Panc1 (cell line): ENCODE measurements at regions not wholly inside any gene's neighbourhood (a gene's known extent, or its start where the extent isn't known, plus 50 kb on each side); places are given as distances from the start of the nearest gene placed in this dataset.

Experiments
- ATAC-seq: fragments of 200-7000 bp; cut with Tn5 transposase; 2 replicates; pipeline ENCODE4 v1.9.1; 2020; ENCODE audit warnings: mild to moderate bottlenecking, moderate library complexity
- BruUV-seq: library from RNA; stranded (reverse); fragments of 400-500 nt; replicated peaks from 2 replicates; lab custom pipeline; 2021; lab: Mats Ljungman, UMichigan
- CTCF ChIA-PET: fragments of 300-600 bp; sonication (Branson Sonifier 250); formaldehyde crosslinking; loops from one replicate; lab custom pipeline; 2022; ENCODE audit warnings: antibody characterized with exemption; lab: Charles Lee
- POLR2A ChIA-PET: fragments of 300-600 bp; sonication (Branson Sonifier 250); formaldehyde crosslinking; loops from one replicate; lab custom pipeline; 2022; ENCODE audit warnings: antibody characterized with exemption; lab: Charles Lee
- DNase-seq: peaks from one replicate; pipeline ENCODE4 v3.0.0-alpha.2; 2010; ENCODE audit warnings: low read depth, low spot score
- H3K27ac ChIP-seq: 2 replicates; pipeline ENCODE4 v1.5.1; 2011; ENCODE audit warnings: mild to moderate bottlenecking, low read length, inconsistent platforms
- H3K27me3 ChIP-seq: fragments of 200-500 bp; sonication (Bioruptor generic); 2 replicates; pipeline ENCODE4 v1.6.0; 2014; ENCODE audit warnings: low read length, inconsistent platforms; ENCODE audit not compliant: control insufficient read depth, insufficient read depth
- H3K36me3 ChIP-seq: fragments of 200-500 bp; sonication (Bioruptor generic); 2 replicates; pipeline ENCODE4 v1.5.1; 2014; ENCODE audit warnings: inconsistent platforms, mild to moderate bottlenecking, low read length, moderate library complexity; ENCODE audit not compliant: control insufficient read depth, insufficient read depth
- H3K4me1 ChIP-seq: 2 replicates; pipeline ENCODE4 v1.5.1; 2011; ENCODE audit warnings: inconsistent platforms, mild to moderate bottlenecking, low read length, moderate library complexity; ENCODE audit not compliant: control insufficient read depth, insufficient read depth
- H3K4me3 ChIP-seq, 2 experiments: 2 replicates each; pipeline ENCODE4 v1.5.1; 2011 to 2012; ENCODE audit warnings: low read depth in 2 of 2, low read length in 2 of 2, mild to moderate bottlenecking in 2 of 2, inconsistent platforms in 1 of 2, moderate library complexity in 1 of 2
- H3K9me3 ChIP-seq: fragments of 200-500 bp; sonication (Bioruptor generic); 2 replicates; pipeline ENCODE4 v1.5.1; 2014; ENCODE audit warnings: low read depth, mild to moderate bottlenecking, inconsistent platforms, low read length, moderate library complexity; ENCODE audit not compliant: control insufficient read depth, insufficient read depth
- POLR2AphosphoS5 ChIP-seq: IDR thresholded peaks from 2 replicates; pipeline ENCODE4 v1.6.1; 2012; ENCODE audit warnings: mild to moderate bottlenecking, low read depth, low read length, moderate library complexity
- SIN3A ChIP-seq: IDR thresholded peaks from 2 replicates; pipeline ENCODE4 v1.6.1; 2012; ENCODE audit warnings: low read depth, mild to moderate bottlenecking, low read length, moderate library complexity, borderline replicate concordance; ENCODE audit not compliant: insufficient read depth
- TCF7L2 ChIP-seq: IDR thresholded peaks from 2 replicates; pipeline ENCODE4 v1.6.1; 2011; ENCODE audit warnings: mild to moderate bottlenecking, low read depth, low read length, inconsistent platforms
- in situ Hi-C: cut with HindIII; loops from 2 replicates; pipeline ENCODE4 v1.10.0; 2016; ENCODE audit warnings: low sequenced_read_pairs, low pct_unique_long_range_greater_than_20kb
- intact Hi-C: fragments of 100-400 bp; cut with micrococcal nuclease; formaldehyde crosslinking; loops from one replicate; pipeline ENCODE4 v1.10.0; 2022; ENCODE audit not compliant: unreplicated experiment
- TF ChIP-seq, protein P1 (sequence below): fragments of 450-650 bp; IDR thresholded peaks from 2 replicates; pipeline ENCODE4 v1.5.1; 2017; ENCODE audit warnings: mild to moderate bottlenecking
- TF ChIP-seq, protein P2 (sequence below), 2 experiments: IDR thresholded peaks; 2 replicates each; pipeline ENCODE4 v1.6.1; 2011 to 2012; ENCODE audit warnings: low read depth in 2 of 2, control low read depth in 1 of 2, low read length in 1 of 2, mild to moderate bottlenecking in 1 of 2, moderate library complexity in 1 of 2; ENCODE audit not compliant: insufficient read depth in 1 of 2

DNA sequence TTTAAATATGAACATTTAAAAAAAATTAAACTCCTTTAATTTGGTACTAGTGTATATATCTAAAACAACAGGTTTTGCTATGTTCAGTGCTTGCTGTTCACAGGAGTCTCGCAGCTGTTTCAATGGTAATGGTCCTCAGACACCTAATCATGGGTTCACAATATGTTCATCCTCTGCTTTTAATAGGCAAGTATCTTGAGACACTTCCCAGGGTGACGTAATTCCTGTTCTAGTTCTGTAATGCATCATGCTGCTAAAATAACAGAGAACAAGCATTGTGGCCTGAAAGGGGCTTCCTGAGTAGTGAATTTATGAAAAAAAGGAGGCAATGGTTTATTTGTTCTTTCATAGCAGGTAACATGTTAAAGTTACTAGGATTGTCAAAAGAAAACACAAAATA, 625.2 kb upstream of the GBE1 start:
- H3K4me3 ChIP-seq, result no peak overlapping the region
- CTCF ChIA-PET, result interaction anchor here (0.6 kb wide), 1 partner anchor 22 kb away, joined by 4 read pairs; no protein-coding TSS in a partner anchor
- no peaks in the 10 kb centered on the region for H3K36me3 ChIP-seq
- intact Hi-C loops, result no loop called here
- POLR2A ChIA-PET, result no interaction called here
- H3K27me3 ChIP-seq, result no peaks in the 10 kb centered on the region
- no peak overlapping the region for H3K27ac ChIP-seq
- no peaks in the 10 kb centered on the region for H3K4me1 ChIP-seq
- no peak for TF ChIP-seq POLR2AphosphoS5
- no peak for TF ChIP-seq TCF7L2
- TF ChIP-seq SIN3A, result no peak
- TF ChIP-seq, protein P1, sequence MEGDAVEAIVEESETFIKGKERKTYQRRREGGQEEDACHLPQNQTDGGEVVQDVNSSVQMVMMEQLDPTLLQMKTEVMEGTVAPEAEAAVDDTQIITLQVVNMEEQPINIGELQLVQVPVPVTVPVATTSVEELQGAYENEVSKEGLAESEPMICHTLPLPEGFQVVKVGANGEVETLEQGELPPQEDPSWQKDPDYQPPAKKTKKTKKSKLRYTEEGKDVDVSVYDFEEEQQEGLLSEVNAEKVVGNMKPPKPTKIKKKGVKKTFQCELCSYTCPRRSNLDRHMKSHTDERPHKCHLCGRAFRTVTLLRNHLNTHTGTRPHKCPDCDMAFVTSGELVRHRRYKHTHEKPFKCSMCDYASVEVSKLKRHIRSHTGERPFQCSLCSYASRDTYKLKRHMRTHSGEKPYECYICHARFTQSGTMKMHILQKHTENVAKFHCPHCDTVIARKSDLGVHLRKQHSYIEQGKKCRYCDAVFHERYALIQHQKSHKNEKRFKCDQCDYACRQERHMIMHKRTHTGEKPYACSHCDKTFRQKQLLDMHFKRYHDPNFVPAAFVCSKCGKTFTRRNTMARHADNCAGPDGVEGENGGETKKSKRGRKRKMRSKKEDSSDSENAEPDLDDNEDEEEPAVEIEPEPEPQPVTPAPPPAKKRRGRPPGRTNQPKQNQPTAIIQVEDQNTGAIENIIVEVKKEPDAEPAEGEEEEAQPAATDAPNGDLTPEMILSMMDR, result no peak
- ATAC-seq (no peak), DNase-seq (no peak)
- no peaks in the 10 kb centered on the region for H3K9me3 ChIP-seq
- in situ Hi-C loops, result no loop called here
- BruUV-seq, result no TSS peak

DNA sequence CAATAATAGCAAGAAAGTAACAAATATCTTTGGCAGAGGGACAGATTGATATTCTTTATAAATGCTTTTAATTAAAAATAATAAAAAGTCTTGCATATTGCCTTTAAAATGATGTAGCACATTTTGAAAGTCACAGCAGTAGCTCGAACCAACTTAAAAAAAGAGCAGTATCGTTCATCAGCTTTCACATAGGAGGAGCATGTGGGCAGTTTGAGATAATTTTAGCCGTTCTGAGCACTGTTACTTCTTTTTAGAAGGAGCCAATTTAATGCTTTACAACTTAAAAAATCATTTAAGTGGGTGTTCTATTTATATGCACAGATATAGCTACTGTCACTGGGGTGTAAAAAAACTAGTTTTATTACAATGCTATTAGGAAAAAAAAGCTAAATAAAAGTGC, 622.7 kb upstream of the GBE1 start:
- ATAC-seq (no peak), DNase-seq (no peak)
- Histone ChIP-seq H3K27ac (no peak overlapping the region), H3K4me3 (no peak overlapping the region), H3K27me3 (no peaks in the 10 kb centered on the region), H3K9me3 (no peaks in the 10 kb centered on the region), H3K36me3 (no peaks in the 10 kb centered on the region), H3K4me1 (no peaks in the 10 kb centered on the region)
- POLR2A ChIA-PET, result no interaction called here
- intact Hi-C loops, result no loop called here
- CTCF ChIA-PET, result no interaction called here
- in situ Hi-C loops, result no loop called here
- TF ChIP-seq TCF7L2 (no peak), SIN3A (no peak)
- TF ChIP-seq, protein P2, sequence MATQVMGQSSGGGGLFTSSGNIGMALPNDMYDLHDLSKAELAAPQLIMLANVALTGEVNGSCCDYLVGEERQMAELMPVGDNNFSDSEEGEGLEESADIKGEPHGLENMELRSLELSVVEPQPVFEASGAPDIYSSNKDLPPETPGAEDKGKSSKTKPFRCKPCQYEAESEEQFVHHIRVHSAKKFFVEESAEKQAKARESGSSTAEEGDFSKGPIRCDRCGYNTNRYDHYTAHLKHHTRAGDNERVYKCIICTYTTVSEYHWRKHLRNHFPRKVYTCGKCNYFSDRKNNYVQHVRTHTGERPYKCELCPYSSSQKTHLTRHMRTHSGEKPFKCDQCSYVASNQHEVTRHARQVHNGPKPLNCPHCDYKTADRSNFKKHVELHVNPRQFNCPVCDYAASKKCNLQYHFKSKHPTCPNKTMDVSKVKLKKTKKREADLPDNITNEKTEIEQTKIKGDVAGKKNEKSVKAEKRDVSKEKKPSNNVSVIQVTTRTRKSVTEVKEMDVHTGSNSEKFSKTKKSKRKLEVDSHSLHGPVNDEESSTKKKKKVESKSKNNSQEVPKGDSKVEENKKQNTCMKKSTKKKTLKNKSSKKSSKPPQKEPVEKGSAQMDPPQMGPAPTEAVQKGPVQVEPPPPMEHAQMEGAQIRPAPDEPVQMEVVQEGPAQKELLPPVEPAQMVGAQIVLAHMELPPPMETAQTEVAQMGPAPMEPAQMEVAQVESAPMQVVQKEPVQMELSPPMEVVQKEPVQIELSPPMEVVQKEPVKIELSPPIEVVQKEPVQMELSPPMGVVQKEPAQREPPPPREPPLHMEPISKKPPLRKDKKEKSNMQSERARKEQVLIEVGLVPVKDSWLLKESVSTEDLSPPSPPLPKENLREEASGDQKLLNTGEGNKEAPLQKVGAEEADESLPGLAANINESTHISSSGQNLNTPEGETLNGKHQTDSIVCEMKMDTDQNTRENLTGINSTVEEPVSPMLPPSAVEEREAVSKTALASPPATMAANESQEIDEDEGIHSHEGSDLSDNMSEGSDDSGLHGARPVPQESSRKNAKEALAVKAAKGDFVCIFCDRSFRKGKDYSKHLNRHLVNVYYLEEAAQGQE (IDR thresholded peaks at IDR 0.05; ENCODE audit: insufficient read depth in 1 of 2, low read depth in 2 of 2, low read length in 1 of 2), result no peak
- BruUV-seq, result no TSS peak

DNA sequence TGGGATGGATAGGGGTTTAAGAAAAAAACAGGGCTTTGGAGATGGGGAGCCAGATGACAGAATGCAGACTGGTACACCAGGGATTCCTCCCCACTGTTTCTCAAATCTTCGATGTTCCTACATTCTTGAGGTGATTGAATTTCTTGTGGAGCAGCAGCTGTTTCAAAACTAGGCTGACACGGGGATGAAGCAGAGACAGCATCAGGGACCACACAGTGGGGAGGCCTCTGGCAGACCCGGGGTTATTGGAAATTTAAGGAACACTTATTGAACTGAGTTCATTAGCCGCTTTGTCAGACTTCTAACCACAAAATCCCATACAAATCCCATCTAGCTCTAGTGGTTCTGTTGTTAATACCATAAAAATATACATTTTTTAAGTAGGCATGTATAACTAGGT, 621.4 kb upstream of the GBE1 start:
- H3K27me3 ChIP-seq, result no peaks in the 10 kb centered on the region
- CTCF ChIA-PET, result no interaction called here
- POLR2A ChIA-PET, result no interaction called here
- no peaks in the 10 kb centered on the region for H3K36me3 ChIP-seq
- no TSS peak for BruUV-seq
- intact Hi-C loops (no loop called here), in situ Hi-C loops (no loop called here)
- H3K9me3 ChIP-seq, result no peaks in the 10 kb centered on the region; the same call in 1 of the 2 replicates
- H3K4me3 ChIP-seq, result no peak overlapping the region
- no peak for TF ChIP-seq TCF7L2
- no peak for TF ChIP-seq SIN3A
- TF ChIP-seq, protein P2 (IDR thresholded peaks at IDR 0.05; ENCODE audit: insufficient read depth in 1 of 2, low read depth in 2 of 2, low read length in 1 of 2), result no peak
- TF ChIP-seq POLR2AphosphoS5, result no peak
- TF ChIP-seq, protein P1, result no peak
- DNase-seq (no peak), ATAC-seq (no peak)
- H3K27ac ChIP-seq, result no peak overlapping the region
- no peaks in the 10 kb centered on the region for H3K4me1 ChIP-seq
